Body of pancreas (tissue), 4 donors: ENCODE measurements at regions not wholly inside any gene's neighbourhood (a gene's known extent, or its start where the extent isn't known, plus 50 kb on each side); places are given as distances from the start of the nearest gene placed in this dataset.

Experiments used
- CTCF ChIP-seq, 7 experiments: fragments of 450-650 bp in 4 of 7; fragments of 200-600 bp in 3 of 7; sonication (generic) in 3 of 7; IDR thresholded peaks; one replicate each; pipeline ENCODE4 v1.5.1; 2016 to 2019; ENCODE audit warnings: antibody characterized with exemption in 7 of 7
- POLR2A ChIP-seq, 3 donors: fragments of 450-650 bp; IDR thresholded peaks; one replicate each; pipeline ENCODE4 v1.6.1; 2016; ENCODE audit warnings: antibody characterized with exemption in 3 of 3, mild to moderate bottlenecking in 2 of 3

- TF ChIP-seq CTCF (IDR thresholded peaks at IDR 0.05) (no peak), POLR2A (IDR thresholded peaks at IDR 0.05) (no peak)
Measured at GRCh38 chr5:53319315-53319714, 161.1 kb upstream of the FST start.
